Testis (tissue), 2 donors: ENCODE measurements at regions not wholly inside any gene's neighbourhood (a gene's known extent, or its start where the extent isn't known, plus 50 kb on each side); places are given as distances from the start of the nearest gene placed in this dataset.

Experiments used
- CTCF ChIP-seq, 3 experiments: fragments of 450-650 bp in 2 of 3; fragments of 200-600 bp in 1 of 3; sonication (generic) in 1 of 3; IDR thresholded peaks; one replicate each; pipeline ENCODE4 v1.5.1; 2016 to 2019; ENCODE audit warnings: antibody characterized with exemption in 3 of 3, mild to moderate bottlenecking in 2 of 3, moderate library complexity in 1 of 3
- POLR2A ChIP-seq: fragments of 450-650 bp; IDR thresholded peaks from one replicate; pipeline ENCODE4 v1.6.1; 2017; ENCODE audit warnings: antibody characterized with exemption, mild to moderate bottlenecking, moderate library complexity

GRCh38 chr4:149280806-149281205 is 534.8 kb downstream of the IQCM start:
- TF ChIP-seq CTCF (IDR thresholded peaks at IDR 0.05) (no peak), POLR2A (no peak)
